DMS53 treated with DMSO at 0.1 percent for 48 hours (cell line): ENCODE measurements at regions not wholly inside any gene's neighbourhood (a gene's known extent, or its start where the extent isn't known, plus 50 kb on each side); places are given as distances from the start of the nearest gene placed in this dataset.

Experiments used
- DNase-seq: peaks from one replicate; lab custom pipeline; 2025; ENCODE audit not compliant: unreplicated experiment; lab: John Stamatoyannopoulos, UW

DNA sequence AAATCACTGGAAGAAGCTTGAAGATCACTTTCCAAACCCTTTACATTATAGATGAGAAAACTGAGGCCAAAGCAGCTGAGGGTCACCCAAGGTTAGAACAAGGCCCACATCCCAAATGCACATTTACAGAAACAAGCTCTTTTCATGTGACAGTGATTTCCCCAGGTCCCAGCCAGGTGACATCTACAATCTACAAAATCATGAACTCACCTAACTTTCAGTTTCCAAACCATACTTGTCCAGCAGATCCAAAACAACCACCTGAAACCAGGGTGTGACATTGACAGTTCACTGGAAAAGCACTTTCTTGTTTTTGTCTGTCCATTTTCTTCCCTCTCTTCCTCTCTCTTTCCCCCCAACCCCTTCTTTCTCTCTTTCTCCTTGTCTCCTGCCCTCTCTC is 132.2 kb upstream of the PRICKLE2 start:
- no peak for DNase-seq

DNA sequence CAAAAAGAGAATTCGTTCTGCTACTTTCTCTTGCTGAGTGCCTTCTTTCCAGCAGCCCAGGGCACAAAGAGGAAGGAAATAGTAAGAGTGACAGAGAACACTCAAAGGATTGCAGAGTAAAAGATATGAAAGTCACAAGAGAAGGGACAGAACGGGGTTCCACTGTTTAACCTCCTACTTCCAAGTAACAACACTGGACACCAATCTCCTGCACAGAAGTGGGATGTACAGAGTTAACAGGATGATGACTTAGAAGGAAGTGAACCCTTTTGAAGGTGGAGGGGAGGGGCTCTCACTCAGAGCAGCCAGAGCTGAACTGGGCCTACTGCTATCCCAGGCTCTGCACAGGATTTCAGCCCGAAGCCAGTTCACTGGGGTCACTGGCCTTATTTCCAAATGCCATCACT is 130.1 kb upstream of the PRICKLE2 start:
- DNase-seq, result no peak

DNA sequence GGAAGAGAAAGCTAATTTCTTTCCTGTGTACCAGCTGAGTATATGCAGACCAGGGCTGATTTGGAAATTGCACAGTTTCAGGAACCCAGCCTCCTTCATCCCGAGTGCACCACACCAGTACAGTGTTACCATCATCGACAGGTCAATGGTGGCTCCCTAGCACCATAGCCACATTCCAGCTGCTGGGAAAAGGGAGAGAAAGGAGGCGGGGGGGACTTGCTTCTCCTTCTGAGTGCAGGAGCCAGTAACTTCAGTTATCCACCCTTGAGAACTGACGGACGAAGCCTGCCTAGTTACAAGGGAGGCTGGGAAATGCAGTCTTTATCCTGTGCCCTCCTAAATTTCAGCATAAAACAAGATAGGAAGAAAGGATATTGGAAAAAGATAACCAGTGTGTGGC is 129.7 kb upstream of the PRICKLE2 start:
- DNase-seq, result no peak

DNA sequence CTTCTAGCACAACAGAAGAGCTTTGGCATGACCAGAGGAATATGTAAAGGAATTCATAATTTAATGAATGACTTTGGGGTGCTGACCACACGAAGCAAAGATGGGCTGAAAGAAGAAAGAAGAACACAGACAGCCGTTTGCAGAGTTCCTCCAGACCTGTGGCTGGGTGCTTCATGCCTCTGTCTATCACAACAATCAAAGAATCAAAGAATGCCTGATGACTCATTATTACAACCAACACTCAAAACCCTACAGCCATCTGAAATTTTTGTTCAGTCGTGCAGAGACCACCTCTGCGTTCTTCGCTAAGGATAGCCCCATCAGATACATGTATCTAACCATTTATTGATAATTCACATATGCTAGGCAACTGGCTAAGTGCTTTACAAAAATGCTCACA is 129.0 kb upstream of the PRICKLE2 start:
- no peak for DNase-seq

DNA sequence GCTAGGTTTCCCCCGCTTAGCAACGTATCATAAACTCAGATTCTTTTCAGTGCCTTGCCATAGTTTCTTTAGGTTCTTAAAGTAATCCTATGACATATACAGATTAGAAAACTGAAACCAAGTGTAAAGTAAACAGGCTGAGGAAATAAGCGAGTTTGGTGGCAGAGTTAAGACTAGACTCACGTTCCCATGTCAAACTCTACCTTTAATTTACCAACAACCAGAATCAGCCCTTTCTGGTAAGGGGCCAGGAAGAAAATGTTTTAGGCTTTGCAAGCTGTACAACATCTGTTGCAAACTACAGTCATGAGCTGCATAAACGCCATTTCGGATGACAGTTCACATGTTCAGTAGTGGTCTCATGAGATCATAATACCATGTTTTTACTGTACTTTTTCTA is 128.0 kb upstream of the PRICKLE2 start:
- no peak for DNase-seq

DNA sequence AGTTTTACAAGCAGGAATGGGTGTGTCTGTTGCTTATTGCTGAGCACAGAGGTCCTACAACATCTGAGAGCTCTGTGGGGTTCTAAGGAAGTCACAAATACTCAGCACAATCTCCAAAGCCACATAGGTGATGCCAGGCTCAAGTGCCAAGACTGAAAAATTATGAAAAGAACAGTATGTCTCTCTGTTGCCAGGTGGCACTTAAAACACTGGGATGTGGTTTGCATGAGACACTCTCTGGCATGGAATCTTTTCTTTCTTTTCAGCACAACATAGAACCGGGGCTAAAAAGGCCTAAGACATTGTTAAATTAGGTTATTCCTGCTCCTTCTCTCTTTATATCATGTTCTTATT is 127.3 kb upstream of the PRICKLE2 start:
- no peak for DNase-seq

DNA sequence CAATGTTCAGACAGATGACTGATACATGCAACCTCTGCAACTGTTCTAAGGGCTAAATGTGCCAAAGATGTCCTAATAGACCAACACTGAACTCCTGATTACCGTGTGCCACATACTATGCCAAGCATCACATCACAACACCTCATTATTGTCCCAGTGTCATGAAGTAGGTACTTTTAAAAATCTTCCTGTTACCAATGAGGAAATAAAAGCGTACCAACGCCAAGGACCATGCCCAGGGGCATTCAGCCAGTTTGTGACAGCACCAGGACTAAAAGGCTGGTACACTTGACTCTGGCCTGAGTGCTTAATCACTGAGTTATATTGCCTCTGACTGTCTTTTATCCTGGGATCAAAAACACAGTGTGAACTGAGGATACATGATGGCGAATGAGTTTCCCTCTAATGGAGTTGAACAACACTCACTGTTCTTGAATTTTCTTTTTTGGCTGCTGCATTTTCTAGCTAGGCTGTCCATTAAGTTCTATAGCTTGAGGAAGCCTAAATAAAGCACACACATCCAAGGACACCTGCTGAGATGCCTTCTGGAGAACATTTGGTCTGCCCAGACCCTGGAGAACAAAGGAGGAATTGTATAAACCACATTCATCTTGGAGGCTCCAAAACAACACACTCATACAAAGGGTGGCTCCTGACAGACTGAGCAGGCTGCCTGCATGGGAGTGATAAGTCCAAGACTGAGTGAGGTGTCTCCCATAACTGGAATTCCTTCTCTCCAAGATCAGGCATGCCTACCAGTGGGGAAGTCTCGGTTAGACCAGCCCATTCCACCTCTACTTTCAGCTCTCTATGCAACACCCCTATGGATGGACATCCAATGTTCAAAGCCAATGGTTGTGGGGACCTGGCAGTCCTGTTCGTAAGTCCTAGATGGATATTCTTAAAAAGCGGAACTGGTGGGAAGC is 126.7 kb upstream of the PRICKLE2 start:
- DNase-seq, result no peak

DNA sequence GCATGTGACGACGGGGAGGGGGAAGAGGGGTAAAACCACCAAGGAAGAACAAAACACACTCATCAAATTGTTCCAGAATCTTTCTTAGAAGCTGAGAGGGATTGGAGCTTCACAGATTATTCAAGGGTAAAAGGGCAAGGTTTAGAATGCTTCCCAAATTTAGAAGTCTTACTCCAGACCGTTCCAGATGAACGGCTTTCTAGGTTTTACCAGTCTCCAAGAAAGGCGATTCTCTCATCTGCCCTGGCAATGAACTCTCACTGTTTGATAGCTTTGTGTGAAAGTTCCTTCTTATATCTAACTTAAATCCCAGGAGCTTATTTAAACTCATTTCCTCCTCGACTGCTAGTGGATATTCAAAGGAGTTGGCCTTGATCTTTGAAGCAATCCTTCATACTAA is 124.3 kb upstream of the PRICKLE2 start:
- DNase-seq, result no peak

DNA sequence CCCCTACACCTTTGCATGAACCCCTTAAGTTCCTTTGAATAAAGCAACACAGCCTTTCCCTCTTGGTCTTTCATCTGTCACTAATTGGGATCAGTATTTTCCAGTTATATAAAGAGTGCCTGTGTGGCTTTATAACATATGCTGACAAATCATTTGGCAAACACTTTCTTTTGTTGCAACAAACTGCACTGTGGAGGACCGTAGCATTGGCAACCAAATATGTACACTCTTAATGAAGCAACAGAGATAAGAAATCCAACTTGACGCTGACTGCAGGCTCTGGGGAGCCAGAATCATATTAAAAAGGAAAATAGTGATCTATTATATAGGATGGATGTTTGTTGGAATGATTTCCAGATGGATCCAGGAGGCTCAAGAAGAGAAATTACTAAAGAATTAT is 120.1 kb upstream of the PRICKLE2 start:
- DNase-seq, result no peak

DNA sequence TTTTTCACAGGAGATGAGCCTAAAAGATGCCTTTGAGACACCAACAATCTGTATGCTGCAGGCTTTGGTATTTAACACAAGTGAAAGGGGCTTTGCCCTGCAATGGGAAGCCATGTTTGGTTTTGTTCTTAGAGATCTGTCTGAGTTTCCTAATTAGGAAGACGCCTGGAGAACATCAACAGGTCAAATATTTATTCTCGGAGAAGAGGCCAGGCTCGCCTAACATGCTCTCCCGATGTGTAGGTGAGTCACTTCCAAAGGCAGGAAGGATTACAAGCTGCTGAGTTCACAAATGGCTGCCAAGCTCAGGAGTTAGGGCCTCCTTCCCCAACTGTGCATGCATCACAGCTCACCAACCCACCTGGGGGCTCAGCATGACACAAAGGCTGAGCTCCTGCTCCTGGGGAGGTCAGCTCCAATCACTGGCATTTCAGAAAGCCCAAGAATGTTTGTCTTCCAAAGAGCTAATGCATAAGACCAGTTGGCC is 119.5 kb upstream of the PRICKLE2 start:
- DNase-seq, result peak; percentile 3

DNA sequence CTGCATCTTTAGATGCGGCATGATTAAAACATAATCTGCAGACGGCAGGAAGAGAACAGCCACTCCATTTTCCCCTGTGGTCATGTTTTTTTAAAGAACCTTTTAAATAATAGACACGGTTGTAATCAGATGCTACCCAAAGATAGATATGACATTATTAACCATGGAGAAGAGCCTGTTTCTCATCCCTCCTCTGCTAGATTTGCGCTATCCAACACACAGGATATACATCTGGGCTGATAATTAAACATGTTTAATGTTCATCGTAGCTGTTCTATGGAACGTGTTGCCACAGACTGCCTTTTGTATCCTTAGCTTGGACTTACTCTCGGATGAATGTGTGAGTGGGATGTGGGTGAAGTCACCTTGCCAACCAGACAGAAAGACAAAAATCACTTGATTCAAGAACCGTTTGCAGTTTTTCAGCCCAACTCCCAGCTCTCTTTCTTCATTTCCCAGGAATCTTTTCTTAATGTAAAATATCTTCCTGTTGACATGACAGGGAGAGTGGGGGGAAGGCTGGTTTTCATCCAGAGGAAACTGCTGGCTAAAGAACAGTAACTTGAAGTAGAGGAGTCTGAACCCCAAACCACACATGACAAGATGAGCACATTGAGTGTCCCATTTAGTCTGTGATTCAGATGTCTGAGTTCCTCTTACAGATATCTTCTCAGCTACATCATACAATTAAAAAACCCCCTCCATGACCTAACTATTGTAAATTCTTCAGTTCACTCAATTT is 118.6 kb upstream of the PRICKLE2 start:
- DNase-seq, result no peak

DNA sequence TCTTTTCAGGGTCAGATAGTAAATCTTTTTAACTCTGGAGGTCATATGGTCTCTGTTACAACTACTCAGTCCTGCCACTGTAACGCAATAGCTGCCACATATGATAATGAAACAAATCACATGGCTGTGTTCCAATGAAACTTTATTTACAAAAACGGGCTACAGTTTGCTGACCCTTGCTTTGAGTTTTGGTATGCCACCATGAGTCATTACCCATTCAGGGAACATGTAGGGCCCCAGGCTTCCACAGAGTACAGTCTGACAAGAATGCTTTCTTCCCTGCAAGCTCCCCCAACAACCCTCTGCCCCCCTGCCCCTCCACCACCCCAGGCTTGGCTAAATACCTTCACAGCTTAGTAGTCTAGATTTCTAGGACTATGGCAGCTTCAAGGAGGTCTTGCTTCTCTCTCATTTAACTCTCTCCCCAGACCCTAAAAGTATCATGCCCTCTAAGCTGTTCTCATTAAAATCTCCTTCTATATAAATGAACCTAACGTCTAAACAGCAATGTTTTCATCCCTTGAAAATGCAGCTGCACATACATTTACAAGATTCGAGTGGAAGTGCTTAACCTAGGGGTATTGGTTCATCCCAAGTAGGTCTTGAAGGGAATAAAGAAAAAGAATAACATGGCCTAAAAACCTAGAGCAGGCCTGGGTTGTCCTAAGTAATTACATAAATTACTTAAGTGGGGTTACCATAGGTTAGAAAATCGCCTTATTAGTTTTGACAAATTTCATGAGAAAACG is 117.8 kb upstream of the PRICKLE2 start:
- DNase-seq, result no peak

DNA sequence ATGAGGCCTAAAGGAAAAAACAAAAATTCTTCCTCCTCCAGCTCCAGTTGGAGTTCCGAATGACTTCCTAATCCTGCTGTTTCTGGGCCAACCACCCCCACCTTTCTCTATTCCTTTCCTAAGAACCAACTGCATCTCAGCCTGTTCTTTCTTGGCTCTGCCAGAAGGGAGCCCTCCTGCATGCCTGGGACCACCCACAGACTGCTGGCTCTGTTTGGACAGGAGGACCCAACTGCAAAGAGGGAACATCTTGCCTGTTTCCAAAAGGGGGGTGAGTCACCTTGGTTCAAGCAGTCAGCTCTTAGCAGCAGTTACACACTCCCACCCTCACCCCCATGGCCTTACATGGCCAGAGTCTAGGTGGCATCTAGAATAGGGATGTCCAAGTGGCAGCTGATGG is 116.0 kb upstream of the PRICKLE2 start:
- DNase-seq, result no peak

DNA sequence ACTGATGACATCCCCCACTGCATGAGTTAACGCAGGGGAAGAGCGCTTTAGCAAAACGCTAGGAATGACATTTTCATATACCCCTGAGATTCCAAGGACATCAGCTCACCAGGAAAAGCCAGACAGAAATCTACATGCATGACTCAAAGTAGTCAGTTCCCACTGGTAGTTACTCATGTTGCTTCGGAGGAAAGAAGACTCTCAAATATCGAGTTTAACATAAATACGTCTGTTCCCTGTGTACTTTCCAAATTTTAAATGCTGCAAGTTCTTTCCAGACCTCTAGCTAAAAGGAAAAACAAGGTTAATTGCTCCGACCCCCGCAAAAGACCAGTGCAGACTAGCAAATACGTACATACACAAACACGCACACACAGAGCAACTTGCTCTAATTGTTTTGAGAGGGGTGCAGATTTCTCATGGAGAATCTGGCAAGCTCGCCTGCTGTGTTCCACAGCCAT is 115.4 kb upstream of the PRICKLE2 start:
- no peak for DNase-seq

DNA sequence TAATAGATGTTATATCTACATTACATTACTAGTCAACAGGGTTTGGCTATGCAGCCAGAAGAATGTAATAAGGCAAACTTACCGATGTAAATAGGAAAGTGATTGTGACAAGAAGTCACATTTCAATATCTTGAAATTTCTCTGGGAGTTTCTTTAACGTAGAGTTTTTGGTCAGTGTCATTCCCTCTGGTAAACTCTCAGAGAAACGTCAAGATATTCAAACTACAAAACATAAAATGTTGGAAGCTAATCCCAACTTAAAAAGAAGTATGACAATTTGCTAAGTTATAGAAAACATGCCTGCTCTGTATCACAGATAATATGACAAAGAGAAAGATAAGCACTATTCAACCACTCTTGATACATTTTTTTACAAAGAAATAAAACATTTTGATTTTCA is 111.2 kb upstream of the PRICKLE2 start:
- no peak for DNase-seq

DNA sequence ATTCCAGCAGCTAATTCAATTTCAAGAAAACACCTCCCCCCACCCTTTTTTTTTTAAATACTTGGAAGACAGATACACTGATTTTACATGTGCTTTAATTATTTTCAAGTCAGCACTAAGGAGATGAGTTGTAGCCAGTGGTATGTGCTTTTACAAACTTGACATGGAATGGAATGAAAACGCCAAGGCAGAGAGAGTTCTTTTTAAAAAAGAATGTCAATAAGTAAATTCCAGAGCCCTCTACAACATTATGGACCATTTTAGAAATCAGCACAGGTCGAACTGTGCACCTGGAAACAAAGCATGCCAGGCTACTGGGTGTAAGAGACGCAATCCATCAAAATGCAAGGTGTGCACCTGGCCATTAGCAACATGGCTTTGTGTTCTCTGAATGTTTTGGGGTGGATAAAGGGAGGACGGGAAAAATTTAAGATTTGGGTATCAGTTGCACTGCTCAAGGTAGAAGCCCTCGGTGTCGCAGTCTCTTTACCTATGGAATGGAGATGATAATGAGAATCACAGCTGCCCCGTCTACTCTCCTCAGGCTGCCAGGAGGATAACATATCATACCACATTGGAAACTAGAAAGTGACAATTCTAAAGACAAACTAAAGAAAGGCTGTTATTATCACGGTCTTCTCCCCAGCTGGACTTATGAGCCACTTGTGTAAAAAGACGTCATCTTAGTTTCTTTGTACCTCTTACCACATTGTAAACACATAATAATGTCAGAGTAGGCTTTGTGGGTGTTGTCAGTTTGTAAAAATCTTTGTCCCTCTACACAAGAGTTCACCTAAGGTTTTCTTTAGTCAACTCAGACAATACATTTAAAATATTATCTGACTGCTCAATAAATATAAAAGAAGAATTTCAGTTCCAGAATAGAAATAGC is 107.4 kb upstream of the PRICKLE2 start:
- DNase-seq, result no peak

DNA sequence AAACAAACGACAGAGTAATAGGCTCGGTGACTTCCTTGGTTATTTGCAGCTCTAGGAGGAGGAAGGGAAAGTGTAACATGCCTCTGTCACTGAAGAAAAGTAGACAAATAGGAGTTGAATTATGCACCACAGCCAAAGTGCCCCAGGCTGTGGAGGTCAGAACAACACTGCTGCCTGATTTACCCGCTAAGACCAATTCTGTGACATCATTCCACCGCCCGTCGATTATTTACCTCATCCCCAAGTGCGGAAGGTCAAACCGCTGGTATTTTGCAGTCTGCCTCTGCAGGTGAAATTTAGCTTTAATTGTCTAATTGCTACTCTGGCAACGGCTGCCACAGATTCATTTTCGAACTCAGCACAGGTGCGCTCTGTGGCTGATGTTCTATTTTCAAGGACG is 106.3 kb upstream of the PRICKLE2 start:
- no peak for DNase-seq

DNA sequence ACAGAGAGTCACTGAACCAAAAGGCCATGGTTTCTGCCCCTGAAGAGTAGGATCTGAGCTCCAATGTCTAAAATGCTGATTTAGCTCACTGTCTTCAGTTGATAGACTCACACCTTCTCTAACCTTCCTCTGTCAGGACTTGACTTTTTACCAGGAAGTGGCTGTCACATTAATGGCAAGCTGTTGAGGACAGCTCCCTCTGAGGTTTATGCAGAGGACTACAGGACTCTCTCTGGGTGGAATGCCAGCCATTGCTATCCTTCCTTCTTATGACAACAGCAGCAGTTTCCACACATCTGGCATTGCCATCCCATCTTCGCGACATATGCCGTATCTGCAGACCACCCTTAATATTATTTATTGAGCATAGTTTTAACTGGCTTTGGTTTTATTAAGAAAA is 103.8 kb upstream of the PRICKLE2 start:
- no peak for DNase-seq

DNA sequence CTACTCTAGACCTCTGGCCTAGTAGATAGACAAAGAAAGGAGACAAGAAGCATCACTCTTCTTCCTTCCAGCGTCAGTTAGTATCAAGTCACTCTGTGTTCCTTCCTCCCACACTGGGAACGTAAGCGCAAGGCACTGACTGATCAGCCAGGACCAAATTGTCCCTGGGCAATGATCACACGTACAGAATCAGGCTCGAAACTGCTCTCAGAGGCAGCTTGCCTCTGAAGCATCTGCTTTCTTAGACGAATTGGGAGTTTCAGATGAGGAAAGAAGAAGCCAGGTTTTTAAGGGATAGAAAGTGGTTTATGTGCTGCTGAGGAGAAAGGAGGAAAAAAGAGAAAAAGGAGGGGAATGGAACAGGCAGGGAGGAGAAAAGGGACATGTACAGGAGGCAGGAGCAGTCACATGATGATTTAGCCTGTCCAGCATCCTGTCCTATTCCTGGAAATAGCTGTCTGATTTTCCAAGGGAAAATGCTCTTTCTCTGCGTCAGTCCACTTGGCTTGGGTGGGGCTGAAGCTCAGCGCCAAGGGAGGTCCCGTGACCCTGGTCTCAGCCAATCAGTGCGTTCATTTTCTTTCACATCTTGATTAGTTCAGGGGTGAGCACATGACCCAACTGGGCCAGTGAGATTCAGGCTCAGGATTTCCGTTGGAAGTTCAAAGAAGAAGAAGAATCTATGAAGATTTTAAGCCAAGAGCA is 102.0 kb upstream of the PRICKLE2 start:
- DNase-seq, result no peak

DNA sequence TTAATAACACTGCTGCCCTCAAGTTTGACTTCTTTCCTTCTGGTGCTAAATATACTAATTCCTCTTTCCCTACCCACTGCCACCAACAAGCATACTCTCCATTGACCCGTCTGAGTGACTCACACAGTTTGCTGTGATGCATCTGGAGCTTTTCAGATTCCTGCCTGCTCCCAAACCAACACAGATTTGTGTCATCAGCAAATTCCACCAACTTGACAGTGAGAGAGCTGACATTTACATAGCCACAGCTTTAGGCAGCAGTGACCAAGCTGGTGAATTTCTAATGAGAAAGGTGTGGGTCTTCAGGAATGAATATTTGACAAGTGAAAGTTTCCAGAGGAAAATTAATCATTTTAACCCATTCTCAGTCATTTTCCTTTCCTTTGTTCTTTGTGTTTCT is 96.5 kb upstream of the PRICKLE2 start:
- DNase-seq, result no peak
